GM18867 (cell line): ENCODE measurements at regions not wholly inside any gene's neighbourhood (a gene's known extent, or its start where the extent isn't known, plus 50 kb on each side); places are given as distances from the start of the nearest gene placed in this dataset.

ENCODE experiments used
- ATAC-seq: cut with Tn5 transposase; IDR thresholded peaks from one replicate; pipeline ENCODE4 v1.9.1; 2021; ENCODE audit warnings: mild to moderate bottlenecking, moderate library complexity; ENCODE audit not compliant: unreplicated experiment

- no peak for ATAC-seq
Observed at GRCh38 chr5:8611067-8611466, 742.1 kb downstream of the MTRR start.

- no peak for ATAC-seq
Observed at GRCh38 chr5:8613078-8613685, 744.2 kb downstream of the MTRR start.

GRCh38 chr5:8615142-8615858 lies 746.4 kb downstream of the MTRR start:
- no peak for ATAC-seq

- no peak for ATAC-seq
Observed at GRCh38 chr5:8628521-8628920, 759.6 kb downstream of the MTRR start.

- no peak for ATAC-seq
Observed at GRCh38 chr5:8633259-8633658, 764.3 kb downstream of the MTRR start.

- no peak for ATAC-seq
Observed at GRCh38 chr5:8633696-8634095, 764.7 kb downstream of the MTRR start.

- ATAC-seq = no peak
Observed at GRCh38 chr5:8634219-8634618, 765.3 kb downstream of the MTRR start.

GRCh38 chr5:8641786-8642505 lies 773.0 kb downstream of the MTRR start:
- ATAC-seq = no peak

- no peak for ATAC-seq
Observed at GRCh38 chr5:8644377-8644776, 775.4 kb downstream of the MTRR start.

- no peak for ATAC-seq
Observed at GRCh38 chr5:8647111-8647510, 778.2 kb downstream of the MTRR start.

- no peak for ATAC-seq
Observed at GRCh38 chr5:8650186-8650585, 781.2 kb downstream of the MTRR start.

- no peak for ATAC-seq
Observed at GRCh38 chr5:8660133-8660893, 791.4 kb downstream of the MTRR start.

GRCh38 chr5:8663374-8663773 lies 794.4 kb downstream of the MTRR start:
- ATAC-seq = no peak

GRCh38 chr5:8675182-8675581 lies 806.2 kb downstream of the MTRR start:
- ATAC-seq = no peak

- ATAC-seq = no peak
Observed at GRCh38 chr5:8676695-8677094, 807.7 kb downstream of the MTRR start.

GRCh38 chr5:8682381-8682780 lies 813.4 kb downstream of the MTRR start:
- no peak for ATAC-seq

GRCh38 chr5:8683496-8683895 lies 814.5 kb downstream of the MTRR start:
- no peak for ATAC-seq

- no peak for ATAC-seq
Observed at GRCh38 chr5:8685704-8686103, 816.8 kb downstream of the MTRR start.

- no peak for ATAC-seq
Observed at GRCh38 chr5:8686707-8687106, 817.8 kb downstream of the MTRR start.

- ATAC-seq = no peak
Observed at GRCh38 chr5:8689773-8690172, 820.8 kb downstream of the MTRR start.

- no peak for ATAC-seq
Observed at GRCh38 chr5:8691221-8691620, 822.3 kb downstream of the MTRR start.
